Activated naive CD4-positive, alpha-beta T cell (primary cell): ENCODE measurements at regions not wholly inside any gene's neighbourhood (a gene's known extent, or its start where the extent isn't known, plus 50 kb on each side); places are given as distances from the start of the nearest gene placed in this dataset.

Source experiments
- DNase-seq, 4 experiments: peaks; one replicate each; lab custom pipeline; 2025; lab: John Stamatoyannopoulos, UW

DNA sequence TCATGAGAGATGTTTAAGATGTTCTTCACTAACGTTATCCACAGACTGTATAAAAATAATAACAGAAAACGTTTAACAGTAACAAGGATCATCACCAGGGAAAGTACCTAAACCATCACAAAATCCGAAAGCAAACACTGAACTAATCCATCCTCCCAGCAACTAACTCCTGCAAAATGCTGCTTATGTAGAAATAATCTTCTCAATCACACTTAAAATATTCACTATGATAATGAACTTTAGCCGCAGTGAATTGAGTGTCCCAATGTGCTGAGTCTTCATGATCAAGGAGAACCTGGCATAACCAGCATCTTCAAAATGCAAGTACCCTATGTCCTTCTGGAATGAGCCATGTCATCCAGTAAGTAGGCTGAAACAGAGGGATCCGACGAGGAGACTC is 166.1 kb downstream of the LTN1 start:
- no peak for DNase-seq

DNA sequence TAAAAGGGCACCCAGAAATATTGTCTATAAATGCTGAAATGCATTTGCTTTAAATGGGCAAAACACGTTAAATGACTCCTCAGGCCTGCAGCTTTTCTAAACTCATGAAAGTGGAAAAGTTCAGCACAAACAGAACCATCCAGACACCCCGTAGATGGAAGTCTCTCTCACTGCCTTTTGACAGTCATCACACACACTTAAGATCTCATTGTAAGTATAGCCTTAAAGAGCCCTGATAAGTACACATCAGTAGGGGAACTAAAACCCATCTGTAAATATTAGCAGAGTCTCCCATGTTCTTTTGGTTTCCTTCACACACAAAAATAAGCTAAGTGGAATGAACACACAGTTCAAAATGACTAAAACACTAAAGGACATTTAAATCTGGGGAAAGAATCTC is 166.7 kb downstream of the LTN1 start:
- DNase-seq: no peak

DNA sequence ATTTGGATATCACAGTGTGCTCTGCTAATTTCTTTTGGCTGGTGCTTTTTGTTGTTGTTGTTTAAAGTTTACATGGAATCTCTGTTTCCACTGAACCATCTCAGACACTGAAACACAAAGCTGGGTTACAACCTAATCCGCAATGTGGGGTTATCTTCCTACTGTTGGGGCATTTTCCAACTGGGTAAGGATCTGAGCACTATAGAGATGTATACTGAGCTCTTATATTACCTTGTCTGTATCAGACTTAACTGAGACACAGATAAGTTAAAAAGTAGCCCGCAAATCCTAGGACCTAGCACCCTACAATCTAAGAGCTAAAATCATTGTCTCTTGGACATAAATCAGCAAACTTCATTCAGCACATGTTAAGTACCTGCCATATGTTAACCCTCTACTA is 169.2 kb downstream of the LTN1 start:
- no peak for DNase-seq

DNA sequence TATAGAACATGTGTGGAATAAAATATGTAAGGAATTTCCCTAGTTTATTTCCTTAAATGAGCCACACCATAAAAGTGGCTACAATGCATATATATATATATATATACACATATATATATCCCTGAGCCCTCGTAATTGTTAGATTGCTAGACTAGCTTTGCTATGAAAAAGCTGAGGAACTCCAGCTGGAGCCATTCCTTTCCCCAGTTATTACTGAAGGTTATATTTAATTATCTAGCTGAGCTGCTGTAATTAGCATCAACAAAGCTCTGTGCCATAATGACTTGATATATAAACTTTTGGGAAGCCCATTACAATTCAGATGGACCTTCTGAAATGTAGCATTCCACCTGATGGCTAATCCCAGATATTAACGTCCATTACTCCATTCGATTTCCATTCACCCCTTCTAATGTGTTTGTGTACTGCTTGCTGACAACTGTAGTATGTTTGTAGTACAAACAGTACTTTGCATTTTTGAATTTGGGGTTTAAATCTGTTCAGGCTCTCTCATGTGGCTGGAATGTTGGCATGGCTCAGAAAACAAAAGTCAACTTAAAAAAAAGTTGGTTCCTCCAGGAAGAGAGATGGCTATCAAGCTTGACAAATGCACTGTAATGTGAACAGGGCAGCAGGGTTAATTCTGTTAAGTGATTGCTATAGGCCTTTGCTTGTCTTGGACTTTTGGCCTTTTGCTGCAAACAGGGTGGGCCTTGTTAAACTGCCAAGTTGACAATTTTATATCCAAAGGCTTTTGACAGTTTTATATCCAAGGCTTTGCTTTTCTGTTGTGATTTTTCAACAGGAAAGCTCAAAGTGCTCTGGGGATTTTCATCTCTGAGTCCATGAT is 170.0 kb downstream of the LTN1 start:
- DNase-seq: no peak

DNA sequence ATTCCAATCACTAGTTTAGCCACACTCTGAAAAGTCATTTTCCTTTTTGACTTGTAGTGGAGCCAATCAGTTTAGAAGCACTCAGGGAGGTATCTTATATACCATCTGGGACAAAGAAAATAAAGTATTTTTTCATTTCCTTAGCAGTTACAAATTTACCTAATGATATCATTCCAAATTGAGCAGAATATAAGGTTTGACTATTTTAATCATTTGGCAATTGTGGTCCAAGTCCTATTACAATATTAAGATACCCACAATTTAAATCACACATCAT is 170.6 kb downstream of the LTN1 start:
- no peak for DNase-seq

DNA sequence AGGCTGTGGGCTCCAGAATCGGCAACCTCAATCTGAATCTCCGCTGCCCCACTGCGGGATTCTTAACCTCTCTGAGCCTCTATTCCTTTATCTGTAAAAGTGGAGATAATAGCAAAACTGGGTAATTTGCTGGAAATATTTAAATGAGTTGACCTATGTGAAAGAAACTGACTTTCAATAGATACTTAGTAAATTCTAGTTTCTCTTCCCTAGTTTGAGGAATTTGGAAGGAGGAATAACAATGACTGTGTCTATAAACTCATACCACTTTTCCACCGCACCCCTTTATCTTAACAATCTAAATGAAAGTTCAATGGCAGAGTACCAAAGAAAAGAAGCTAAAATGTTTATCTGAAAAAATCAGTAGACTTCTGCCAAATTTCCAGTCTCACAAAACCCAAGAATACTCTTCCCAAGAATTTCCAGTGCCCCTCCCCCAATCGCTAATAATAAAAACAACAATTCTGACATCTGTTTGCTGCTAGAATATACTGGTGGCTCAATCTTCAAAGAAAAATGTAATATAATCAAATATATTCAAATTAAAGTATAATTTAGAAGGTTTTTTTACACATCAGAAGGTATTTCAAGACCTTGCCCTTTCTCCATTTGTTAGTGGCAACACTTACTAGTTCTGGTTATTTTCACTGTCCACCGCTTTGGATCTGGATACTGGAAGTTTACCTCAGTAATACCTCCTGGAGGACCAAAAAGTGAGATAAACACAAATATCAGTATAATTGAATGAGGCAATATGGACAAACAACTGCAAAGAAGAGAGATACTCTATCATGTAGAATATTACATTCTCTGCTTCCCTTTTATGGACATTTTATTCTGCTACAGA is 171.2 kb downstream of the LTN1 start:
- DNase-seq: no peak

DNA sequence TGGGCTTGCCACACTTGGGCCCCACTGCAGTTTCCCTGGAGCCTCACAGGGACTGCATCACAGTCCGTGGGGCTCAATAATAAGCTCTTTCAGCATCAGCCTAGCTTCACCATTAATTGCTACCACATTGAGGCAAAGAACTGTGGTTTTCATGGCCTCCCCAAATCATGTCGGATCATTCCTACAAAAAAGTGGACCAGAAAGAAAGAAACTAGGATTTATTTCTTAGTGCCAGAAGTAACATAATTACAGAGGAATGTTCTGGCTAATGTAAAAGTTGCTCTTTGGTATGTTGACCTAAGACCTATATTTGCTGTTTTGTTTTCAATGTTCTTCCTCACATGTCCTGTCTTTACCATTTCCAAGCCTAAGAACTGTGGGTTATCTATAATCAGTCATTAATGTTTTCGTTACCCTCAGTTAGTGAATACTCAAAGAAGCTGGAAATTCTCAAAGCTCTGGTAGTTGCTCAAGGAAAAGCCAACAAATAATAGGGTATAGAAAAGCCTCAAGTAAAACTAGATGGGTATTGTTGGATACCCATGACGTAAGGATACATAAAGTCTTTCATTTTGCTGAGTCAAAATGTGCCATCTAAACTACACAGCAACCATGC is 173.9 kb downstream of the LTN1 start:
- DNase-seq: no peak

DNA sequence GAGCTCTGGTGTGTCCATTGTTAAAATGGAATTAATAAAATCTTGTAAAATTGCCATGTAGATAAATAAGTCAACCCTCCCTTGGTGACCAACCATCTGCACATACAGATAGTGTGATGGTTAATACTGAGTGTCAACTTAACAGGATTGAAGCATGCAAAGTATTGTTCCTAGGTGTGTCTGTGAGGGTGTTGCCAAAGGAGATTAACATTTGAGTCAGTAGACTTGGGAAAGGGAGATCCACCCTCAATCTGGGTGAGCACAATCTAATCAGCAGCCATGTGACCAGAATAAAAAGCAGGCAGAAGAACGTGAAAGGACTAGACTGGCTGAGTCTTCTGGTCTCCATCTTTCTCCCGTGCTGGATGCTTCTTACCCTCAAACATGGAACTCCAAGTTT is 174.8 kb downstream of the LTN1 start:
- DNase-seq: no peak

DNA sequence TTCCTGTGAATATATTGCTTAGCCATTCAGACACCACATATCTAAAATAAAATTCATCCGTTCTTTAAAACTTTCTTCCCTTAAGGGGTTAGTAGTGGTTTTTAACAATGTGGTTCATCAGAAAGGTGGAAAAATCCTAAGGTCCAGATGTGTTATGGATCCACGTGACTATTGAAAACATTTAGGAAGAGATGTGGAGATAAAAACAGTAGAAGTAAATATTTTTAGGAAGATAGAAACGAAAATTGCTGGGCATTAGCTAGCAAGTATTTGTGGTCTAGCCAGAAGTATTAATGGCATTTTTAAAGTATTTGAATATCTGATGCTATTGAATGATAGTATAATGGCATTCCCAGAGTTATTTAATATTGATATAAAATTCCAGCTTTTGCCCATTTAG is 180.8 kb downstream of the LTN1 start:
- no peak for DNase-seq

DNA sequence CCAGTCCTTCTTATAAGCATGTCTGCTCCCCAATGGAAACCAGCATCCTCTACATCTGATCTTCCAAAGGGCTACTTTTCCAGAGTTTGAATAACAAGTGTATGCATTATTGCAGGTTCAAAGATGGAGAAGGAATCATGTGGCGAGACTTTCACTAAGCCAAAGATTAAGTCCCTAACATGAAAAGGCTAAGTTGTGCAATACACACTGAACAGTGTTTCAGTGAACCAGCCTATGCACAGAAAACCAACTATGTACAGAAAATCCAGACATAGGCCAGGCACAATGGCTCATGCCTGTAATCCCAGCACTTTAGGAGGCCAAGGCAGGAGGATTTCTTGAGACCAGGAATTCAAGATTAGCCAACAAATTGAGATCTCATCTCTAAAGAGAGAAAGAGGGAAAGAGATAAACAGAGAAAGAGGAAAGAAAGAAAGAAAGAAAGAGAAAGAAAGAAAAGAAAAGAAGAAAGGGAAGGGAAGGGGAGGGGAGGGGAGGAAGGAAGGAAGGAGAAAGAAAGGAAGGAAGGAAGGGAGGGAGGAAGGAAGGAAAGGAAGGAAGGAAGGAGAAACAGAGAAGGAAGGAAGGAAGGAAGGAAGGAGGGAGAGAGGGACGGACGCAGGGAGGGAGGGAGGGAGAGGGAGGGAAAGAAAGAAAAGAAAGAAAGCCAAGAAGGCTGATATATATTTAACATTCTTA is 181.7 kb downstream of the LTN1 start:
- DNase-seq: no peak

DNA sequence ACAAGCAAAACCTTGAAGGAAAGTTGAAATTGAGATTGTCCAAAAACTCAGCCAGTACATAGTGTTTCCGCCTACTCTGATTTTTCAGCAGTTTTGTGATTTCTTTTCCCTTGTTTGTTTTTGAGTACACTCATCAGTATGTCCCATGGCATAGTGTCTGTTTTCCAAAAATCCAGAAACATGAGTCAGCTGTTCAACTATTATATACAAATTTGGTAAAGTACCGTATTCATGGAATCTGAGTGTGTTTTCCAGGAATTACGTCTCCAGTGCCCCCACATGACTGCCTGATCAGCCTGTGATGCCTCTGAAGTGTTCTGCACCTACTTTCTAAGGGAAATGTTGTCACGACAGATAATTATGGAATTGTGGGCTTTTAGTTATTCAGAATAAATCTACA is 186.8 kb downstream of the LTN1 start:
- DNase-seq: no peak

DNA sequence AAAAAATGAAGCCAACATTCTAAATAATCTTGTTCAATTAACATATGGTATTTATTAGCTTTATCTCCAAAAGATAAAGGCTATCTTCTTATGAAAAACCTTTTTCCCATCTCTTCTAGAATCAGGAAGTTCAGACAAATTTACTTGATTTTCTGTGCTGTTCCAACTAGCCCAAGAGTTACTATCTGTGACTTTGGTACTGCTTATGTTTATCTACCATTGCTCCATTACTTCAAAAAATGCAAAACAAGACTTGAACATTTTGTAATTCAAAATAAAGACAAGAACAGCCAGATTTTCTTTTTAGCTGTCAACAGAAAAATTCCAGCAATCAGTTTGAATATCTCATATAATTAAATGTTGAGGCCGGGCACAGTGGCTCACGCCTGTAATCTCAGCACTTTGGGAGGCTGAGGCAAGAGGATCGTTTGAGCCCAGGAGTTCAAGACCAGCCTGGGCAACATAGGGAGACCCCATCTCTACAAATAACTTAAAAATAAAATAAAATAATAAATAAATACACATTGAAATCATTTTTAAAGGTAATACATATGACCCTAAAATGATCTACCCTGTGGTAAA is 188.5 kb downstream of the LTN1 start:
- DNase-seq: no peak

DNA sequence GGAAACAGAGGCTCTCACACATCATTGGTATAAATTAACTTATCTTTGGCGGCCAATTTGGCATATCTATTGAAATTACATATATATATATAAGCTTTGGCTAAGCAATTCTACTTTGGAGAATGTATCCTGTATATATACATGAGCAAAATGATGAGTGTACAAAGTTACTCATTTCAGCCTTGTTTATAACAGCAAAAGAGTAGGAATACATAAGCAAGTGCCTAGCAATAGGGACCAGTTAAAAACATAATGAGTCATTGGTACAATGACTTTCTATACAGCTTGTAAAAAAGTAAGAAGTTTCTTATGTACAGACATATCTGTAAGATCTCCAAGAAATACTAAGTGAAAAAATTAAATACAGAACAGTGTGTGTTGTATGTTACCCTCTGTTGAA is 190.8 kb downstream of the LTN1 start:
- DNase-seq: no peak

DNA sequence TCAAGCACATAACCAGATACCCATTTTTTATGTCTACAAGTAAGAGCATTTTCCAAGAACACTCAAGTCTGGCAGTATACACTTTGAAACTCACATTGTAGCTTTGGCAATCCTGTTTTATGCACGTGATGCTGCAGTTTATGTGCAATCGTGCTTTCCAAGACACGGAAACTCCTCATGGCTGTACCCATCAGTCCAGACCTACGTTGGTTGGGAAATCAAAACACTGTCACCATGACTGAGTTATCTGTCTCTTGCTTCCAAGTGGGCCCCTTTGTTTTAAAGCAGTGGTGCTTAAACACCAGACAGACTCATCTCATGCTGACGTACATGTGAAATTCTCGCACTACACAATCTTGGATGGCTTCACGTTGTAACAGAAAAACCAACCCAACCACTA is 192.8 kb downstream of the LTN1 start:
- DNase-seq: no peak

DNA sequence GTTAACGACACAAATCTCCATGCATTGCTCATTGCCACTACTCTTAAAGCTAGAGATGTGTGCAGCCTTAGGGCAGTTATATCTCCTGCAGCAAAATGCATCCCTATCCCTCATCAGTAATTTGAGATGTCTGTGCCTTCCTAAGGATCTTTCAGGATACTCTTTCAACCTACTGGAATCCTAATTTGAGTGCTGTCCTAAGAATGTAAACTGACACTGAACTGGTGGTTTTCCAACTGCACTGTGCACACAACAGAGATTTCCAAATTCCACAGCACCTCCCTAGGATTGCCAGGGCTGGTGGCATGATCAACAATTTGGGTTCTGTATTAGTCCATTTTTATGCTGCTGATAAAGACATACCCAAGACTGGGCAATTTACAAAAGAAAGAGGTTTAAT is 193.9 kb downstream of the LTN1 start:
- DNase-seq: no peak

DNA sequence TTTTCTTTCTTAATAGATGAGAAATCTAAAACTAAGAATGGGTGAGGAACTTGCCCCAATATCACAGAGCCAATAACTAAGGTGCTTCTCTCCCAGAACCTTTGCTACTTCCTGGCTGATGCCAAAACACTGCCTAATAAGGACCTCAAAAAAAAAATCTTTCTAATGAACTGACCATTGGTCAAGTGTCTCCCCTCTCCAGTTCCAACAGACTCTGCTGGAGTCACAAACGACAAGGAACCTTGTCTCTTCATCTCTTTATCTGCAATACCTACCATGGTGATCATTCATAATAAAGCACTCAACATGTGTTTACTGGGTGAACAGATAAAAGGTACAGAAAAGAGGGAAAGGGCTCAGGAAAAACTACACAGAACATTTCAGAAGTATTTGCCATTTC is 197.4 kb downstream of the LTN1 start:
- DNase-seq: no peak

DNA sequence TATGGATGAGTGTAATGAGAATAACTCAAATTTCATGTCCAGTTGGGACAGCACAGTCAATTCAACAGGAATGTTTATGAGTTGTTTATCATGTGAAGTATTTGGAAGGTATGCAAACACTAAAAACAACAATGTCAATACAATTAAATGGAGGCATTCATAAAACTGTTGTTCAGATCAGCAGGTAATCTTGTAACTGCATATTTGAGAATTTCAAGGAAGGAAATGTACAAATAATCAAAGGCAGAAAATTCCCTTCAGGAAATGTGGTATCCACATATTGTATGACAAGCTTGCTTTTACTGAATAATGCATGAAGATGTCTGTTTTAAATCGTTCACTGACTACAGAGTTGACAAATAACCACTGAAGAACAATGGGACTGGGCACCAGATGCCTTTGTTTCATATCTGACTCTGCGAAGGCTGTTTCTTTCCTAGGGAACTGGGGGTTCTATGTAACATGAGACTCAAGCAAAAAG is 198.3 kb downstream of the LTN1 start:
- no peak for DNase-seq

DNA sequence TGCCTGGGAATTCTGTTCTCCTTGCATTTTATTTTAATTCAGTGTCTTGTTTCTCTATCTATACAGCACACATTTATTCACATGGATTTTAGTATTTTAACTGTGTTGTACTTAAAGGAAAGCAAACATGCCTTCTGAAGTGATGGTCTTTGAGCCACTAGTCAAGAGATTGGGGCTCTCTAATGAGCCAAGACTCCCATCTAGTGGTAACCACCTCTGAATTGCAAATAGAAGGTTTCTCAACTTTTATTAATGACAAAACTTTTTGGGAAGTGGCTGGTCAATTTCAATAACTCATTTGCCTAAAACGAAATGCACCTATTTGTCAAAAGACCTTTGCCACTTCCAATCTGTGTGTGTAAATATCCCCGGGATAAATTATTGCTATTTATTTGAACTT is 199.6 kb downstream of the LTN1 start:
- no peak for DNase-seq

DNA sequence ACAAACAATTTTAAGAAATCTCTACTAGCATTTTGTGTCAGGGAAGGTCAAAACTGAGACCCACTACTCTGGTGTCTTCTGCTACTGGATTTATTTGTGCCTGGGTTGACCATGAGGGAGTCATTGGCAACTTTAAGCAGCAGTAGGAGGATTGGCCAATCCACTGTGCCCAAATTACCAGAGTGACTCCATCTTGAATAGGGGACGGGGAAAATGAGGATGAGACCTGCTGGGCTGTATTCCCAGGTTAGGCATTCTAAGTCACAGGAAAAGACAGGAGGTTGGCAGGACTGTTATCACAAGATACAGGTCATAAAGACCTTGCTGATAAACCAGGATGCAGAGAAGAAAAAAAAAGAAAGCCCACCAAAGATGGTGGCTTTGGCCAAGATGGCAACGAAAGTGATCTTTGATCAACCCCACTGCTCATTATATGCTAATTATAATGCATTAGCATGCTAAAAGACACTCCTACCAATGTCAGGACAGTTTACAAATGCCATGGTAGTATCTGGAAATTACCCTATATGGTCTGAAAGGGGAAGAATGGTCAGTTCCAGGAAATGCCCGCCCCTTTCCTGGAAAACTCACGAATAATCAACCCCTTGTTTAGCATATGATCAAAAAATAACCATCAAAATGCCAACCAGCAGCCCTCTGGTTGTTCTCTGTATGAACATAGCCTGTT is 200.9 kb downstream of the LTN1 start:
- DNase-seq: no peak

DNA sequence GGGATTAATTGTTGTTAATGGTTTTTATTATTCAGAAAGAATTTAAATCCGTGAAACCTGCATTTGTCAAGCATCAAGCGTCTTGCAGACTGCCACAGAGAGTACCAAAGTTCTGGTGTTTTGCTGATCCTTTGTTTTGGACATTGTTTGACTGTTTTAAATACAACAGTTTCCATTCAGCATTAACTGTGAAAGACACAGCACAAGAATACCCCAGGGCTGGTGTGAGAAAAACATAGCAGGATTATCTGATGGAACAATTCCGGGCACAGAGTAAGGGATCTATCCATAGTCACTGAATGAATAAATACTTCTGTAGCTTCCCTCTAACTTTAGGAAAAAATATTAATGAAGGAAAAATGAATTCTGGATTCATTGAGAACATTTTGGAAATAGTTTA is 202.3 kb downstream of the LTN1 start:
- DNase-seq: no peak

DNA sequence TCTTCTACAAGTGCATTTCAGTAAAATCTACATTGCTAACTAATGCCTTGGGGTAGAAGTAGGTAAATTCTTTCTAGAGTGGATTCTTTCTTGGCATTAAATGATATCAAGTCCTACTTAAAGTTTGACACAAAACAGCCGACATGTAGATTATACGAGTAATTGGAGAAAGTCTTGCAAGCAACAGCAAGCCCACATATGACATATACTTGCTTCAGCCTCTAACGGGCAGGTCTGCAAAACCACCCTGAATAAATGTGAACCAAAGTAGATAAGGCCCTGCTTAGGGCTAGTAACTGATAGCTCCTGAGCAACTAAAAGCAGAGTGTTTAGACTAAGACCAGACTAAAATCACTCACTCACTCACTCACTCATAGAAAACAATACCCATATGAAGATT is 203.2 kb downstream of the LTN1 start:
- no peak for DNase-seq

DNA sequence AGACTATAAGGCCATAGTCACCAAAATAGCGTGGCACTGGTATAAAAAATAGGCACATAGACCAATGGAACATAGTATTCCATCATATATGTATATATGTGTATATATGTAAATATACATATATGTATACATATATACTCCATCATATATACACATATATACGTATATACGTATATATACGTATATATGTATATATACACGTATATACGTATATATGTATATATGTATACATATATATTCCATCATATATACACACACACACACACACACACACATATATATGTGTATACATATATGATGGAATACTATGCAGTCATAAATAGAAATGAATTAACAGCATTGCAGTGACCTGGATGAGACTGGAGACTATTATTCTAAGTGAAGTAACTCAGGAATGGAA is 204.6 kb downstream of the LTN1 start:
- DNase-seq: no peak
